PFSK-1 (cell line): ENCODE measurements at regions not wholly inside any gene's neighbourhood (a gene's known extent, or its start where the extent isn't known, plus 50 kb on each side); places are given as distances from the start of the nearest gene placed in this dataset.

Experiments
- FOXP2 ChIP-seq: optimal IDR thresholded peaks from 2 replicates; pipeline ENCODE3; 2011; ENCODE audit warnings: borderline replicate concordance, control low read depth, inconsistent platforms; ENCODE audit not compliant: insufficient read depth; ENCODE audit errors: extremely low read length, extremely low read depth
- POLR2AphosphoS5 ChIP-seq: IDR thresholded peaks from 2 replicates; pipeline ENCODE4 v1.6.1; 2012; ENCODE audit warnings: low read depth, mild to moderate bottlenecking, control low read depth, low read length, moderate library complexity
- SIN3A ChIP-seq: IDR thresholded peaks from 2 replicates; pipeline ENCODE4 v1.6.1; 2012; ENCODE audit warnings: mild to moderate bottlenecking, low read length, moderate library complexity, borderline replicate concordance; ENCODE audit not compliant: insufficient read depth
- TAF1 ChIP-seq: IDR thresholded peaks from 2 replicates; pipeline ENCODE4 v1.6.1; 2012; ENCODE audit warnings: low read length, control low read depth, borderline replicate concordance; ENCODE audit not compliant: insufficient read depth
- TF ChIP-seq, protein P1 (sequence below), 2 experiments: IDR thresholded peaks; 2 replicates each; pipeline versions ENCODE4 v1.6.1 to v1.8.0; 2011 to 2012; ENCODE audit warnings: low read depth in 2 of 2, low read length in 2 of 2, control low read depth in 1 of 2, inconsistent platforms in 1 of 2, mild to moderate bottlenecking in 1 of 2, moderate library complexity in 1 of 2; ENCODE audit not compliant: insufficient read depth in 1 of 2

DNA sequence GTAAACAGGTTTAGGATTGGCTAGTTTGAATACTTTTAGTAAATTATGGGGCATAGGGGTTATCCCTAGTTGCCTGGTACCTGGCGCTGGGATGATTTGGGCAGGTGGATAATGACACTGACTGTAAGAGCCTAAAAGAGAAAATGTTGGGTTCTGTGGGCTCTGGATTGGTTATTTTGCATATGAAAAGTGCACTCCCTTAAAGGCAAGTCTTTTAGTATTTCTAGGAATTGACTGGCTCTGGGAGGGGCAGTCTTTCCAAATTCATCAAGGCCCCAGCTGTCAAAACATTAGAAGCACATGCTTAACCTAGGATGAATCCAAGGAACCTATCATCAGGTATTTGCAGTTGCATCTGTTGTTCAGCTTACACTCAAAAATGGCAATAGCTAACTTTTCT is 454.6 kb upstream of the SORCS1 start:
- no peak for TF ChIP-seq TAF1
- no peak for TF ChIP-seq SIN3A
- TF ChIP-seq, protein P1, sequence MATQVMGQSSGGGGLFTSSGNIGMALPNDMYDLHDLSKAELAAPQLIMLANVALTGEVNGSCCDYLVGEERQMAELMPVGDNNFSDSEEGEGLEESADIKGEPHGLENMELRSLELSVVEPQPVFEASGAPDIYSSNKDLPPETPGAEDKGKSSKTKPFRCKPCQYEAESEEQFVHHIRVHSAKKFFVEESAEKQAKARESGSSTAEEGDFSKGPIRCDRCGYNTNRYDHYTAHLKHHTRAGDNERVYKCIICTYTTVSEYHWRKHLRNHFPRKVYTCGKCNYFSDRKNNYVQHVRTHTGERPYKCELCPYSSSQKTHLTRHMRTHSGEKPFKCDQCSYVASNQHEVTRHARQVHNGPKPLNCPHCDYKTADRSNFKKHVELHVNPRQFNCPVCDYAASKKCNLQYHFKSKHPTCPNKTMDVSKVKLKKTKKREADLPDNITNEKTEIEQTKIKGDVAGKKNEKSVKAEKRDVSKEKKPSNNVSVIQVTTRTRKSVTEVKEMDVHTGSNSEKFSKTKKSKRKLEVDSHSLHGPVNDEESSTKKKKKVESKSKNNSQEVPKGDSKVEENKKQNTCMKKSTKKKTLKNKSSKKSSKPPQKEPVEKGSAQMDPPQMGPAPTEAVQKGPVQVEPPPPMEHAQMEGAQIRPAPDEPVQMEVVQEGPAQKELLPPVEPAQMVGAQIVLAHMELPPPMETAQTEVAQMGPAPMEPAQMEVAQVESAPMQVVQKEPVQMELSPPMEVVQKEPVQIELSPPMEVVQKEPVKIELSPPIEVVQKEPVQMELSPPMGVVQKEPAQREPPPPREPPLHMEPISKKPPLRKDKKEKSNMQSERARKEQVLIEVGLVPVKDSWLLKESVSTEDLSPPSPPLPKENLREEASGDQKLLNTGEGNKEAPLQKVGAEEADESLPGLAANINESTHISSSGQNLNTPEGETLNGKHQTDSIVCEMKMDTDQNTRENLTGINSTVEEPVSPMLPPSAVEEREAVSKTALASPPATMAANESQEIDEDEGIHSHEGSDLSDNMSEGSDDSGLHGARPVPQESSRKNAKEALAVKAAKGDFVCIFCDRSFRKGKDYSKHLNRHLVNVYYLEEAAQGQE (IDR thresholded peaks at IDR 0.05; ENCODE audit: insufficient read depth in 1 of 2, low read depth in 2 of 2, low read length in 2 of 2): no peak
- TF ChIP-seq POLR2AphosphoS5: no peak
- no peak for TF ChIP-seq FOXP2

DNA sequence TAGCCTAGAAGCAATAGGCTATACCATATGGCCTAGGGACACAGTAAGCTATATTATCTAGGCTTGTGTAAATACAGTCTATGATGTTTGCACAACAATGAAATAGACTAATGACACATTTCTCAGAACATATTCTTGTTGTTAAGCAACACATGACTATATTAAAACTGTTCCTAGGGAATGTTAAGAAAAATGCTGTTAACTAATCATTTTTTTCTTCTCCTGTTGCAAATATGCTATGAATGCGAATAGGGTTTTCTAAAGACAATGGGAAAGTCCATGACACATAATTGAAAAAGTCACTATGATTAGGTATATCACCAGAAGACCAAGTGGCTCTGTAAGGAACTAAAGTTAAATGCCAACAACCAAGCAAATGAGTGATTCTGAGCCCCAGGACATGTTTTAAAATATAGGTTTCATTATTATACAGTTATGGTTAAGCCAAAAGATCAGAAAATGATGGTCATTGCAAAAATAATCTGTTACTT is 454.0 kb upstream of the SORCS1 start:
- TF ChIP-seq SIN3A (no peak), FOXP2 (no peak), TAF1 (no peak), POLR2AphosphoS5 (no peak)
- TF ChIP-seq, protein P1 (IDR thresholded peaks at IDR 0.05; ENCODE audit: insufficient read depth in 1 of 2, low read depth in 2 of 2, low read length in 2 of 2): no peak

DNA sequence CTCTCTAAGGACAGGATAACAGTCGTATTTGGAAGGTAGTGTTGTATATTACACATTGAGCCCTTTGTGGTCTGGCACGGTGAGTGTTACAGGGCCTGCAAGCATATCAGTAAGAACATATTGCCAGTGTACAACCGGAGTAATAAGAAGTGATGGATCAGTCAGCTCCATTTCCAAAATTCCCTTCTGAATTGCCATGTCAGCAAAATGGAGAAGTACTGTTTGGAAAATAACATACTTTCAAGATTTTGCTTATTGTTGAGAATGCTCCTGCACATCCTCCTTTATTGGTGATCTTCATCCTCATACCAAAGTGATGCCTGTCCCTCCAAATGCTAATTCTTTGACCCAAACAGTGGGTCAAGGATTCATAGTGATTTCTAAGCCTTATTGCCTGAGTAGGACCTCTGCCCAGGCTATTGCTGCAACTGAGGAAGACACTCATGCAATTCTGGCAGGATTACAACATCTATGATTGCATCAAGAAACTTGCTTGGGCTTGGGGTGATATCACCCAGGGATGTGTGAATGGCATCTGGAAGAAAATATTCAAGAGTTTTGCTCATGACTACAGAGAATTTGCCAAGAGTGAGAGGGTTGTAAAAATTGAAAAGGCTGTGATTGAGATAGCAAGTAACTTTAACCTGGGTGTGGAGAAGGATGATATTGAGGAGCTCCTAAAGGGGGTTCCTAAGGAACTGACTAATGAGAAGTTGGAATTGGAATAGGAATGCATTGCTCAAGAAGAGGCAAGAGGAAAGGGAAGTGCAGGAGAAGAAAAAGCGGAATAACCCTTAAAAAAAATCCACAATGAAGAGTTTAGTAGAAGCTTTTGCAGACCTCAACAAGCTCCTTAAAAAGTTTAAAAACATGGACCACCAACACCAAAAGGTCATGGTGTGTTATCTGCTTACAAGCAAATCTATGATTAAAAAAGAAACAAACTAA is 452.2 kb upstream of the SORCS1 start:
- TF ChIP-seq TAF1 (no peak), POLR2AphosphoS5 (no peak)
- TF ChIP-seq, protein P1 (IDR thresholded peaks at IDR 0.05; ENCODE audit: insufficient read depth in 1 of 2, low read depth in 2 of 2, low read length in 2 of 2): no peak

DNA sequence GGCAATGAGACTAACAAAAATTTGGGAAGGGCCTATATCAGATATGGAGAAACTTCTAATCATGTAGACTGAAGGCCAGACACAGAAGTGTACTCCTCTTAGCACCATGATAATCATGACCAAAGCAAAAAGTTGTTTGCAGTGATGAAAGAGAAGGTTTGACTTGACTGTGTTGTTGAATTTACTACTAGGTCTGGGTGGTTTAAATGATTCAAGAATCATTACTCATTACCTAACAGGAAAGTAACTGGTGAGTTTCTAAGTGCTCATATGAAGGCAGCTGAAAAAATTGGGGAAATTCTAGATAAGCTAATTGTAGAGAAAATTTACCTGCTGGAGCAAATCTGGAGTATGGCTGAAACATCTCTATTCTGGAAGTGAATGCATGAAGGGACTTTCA is 451.5 kb upstream of the SORCS1 start:
- no peak for TF ChIP-seq POLR2AphosphoS5
- no peak for TF ChIP-seq TAF1
- TF ChIP-seq, protein P1 (IDR thresholded peaks at IDR 0.05; ENCODE audit: insufficient read depth in 1 of 2, low read depth in 2 of 2, low read length in 2 of 2): no peak
- no peak for TF ChIP-seq FOXP2
- no peak for TF ChIP-seq SIN3A
